Ascending aorta (tissue), 2 donors: ENCODE measurements at regions not wholly inside any gene's neighbourhood (a gene's known extent, or its start where the extent isn't known, plus 50 kb on each side); places are given as distances from the start of the nearest gene placed in this dataset.

Experiments
- DNase-seq, 2 donors: peaks; one replicate each; pipeline ENCODE4 v3.0.0-alpha.2; 2019; ENCODE audit warnings: low spot score in 2 of 2
- H3K27ac ChIP-seq, 2 donors: fragments of 200-600 bp; sonication (generic); one replicate each; pipeline ENCODE4 v1.5.1; 2016 to 2017; ENCODE audit warnings: mild to moderate bottlenecking in 1 of 2
- H3K27me3 ChIP-seq: fragments of 200-600 bp; sonication (generic); one replicate; pipeline ENCODE4 v1.5.1; 2017
- H3K36me3 ChIP-seq, 2 donors: fragments of 200-600 bp; sonication (generic); one replicate each; pipeline ENCODE4 v1.5.1; 2016
- H3K4me1 ChIP-seq, 2 donors: fragments of 200-600 bp; sonication (generic); one replicate each; pipeline ENCODE4 v1.5.1; 2016 to 2017; ENCODE audit warnings: mild to moderate bottlenecking in 1 of 2
- H3K4me3 ChIP-seq, 2 donors: fragments of 200-600 bp; sonication (generic); one replicate each; pipeline ENCODE4 v1.5.1; 2016 to 2017; ENCODE audit warnings: mild to moderate bottlenecking in 1 of 2
- H3K9me3 ChIP-seq, 2 donors: fragments of 200-600 bp; sonication (generic); one replicate each; pipeline ENCODE4 v1.5.1; 2016
- CTCF ChIP-seq, 3 experiments: fragments of 200-600 bp in 2 of 3; fragments of 450-650 bp in 1 of 3; sonication (generic) in 2 of 3; IDR thresholded peaks; one replicate each; pipeline ENCODE4 v1.5.1; 2016 to 2019; ENCODE audit warnings: antibody characterized with exemption in 3 of 3, mild to moderate bottlenecking in 1 of 3, moderate library complexity in 1 of 3
- intact Hi-C: fragments of 100-400 bp; cut with DNase I; formaldehyde crosslinking; loops from one replicate; pipeline ENCODE4 v1.15.1; 2023

DNA sequence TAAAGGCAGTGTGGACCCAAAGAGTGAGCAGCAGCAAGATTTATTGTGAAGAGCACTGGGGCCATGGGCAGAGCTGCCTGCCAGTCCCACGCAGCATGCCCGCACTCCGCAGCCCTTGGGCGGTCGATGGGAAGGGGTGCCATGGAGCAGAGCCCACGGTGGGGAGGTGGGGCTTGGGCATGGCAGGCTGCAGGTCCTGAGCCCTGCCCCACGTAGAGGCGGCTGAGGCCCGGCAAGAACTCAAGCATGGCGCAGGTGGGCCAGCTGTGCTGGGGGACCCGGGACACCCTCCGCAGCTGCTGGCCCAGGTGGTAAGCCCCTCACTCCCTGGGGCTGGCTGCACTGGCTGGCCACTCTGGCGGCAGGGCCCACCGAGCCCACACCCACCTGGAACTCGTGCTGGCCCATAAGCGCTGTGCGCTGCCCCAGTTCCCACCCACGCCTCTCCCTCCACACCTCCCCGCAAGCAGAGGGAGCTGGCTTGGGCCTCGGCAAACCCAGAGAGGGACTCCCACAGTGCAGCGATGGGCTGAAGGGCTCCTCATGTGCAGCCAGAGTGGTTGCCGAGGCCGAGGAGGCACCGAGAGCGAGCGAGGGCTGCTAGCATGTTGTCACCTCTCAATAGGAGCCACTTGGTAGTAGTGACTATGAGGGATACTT, 1218.8 kb upstream of the EPHA6 start:
- no peak for DNase-seq
- Histone ChIP-seq H3K27ac (no peak overlapping the region), H3K36me3 (no peaks in the 10 kb centered on the region), H3K4me3 (no peak overlapping the region), H3K4me1 (no peaks in the 10 kb centered on the region), H3K27me3 (no peaks in the 10 kb centered on the region), H3K9me3 (no peaks in the 10 kb centered on the region)
- no peak for TF ChIP-seq CTCF (IDR thresholded peaks at IDR 0.05)
- intact Hi-C loops: no loop called here

DNA sequence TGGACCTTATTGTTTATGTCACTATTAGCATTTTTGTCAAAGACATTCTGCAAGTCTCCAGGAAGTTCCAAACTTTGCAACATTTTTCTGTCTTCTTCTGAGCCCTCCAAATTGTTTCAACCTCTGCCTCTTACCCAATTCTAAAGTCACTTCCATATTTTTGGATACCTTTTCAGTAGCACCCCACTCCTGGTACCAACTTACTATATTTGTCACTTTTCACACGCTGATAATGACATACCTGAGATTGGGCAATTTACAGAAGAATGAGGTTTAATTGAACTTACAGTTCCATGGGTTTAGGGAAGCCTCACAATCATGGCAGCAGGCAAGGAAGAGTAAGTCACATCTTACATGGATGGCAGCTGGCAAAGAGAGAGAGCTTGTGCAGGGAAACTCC, 1206.5 kb upstream of the EPHA6 start:
- Histone ChIP-seq H3K36me3 (no peaks in the 10 kb centered on the region), H3K27ac (no peak overlapping the region), H3K4me1 (no peaks in the 10 kb centered on the region), H3K4me3 (no peak overlapping the region), H3K27me3 (no peaks in the 10 kb centered on the region), H3K9me3 (peaks cover 0 to 3% of the 10 kb centered on the region in 2 donors)
- DNase-seq: no peak
- TF ChIP-seq CTCF (IDR thresholded peaks at IDR 0.05): no peak
- intact Hi-C loops: no loop called here

GRCh38 chr3:95609411-95609810, 1205.0 kb upstream of the EPHA6 start:
- Histone ChIP-seq H3K4me3 (no peak overlapping the region), H3K36me3 (no peaks in the 10 kb centered on the region), H3K27ac (no peak overlapping the region), H3K27me3 (no peaks in the 10 kb centered on the region), H3K4me1 (no peaks in the 10 kb centered on the region), H3K9me3 (peaks cover 0 to 3% of the 10 kb centered on the region in 2 donors)
- TF ChIP-seq CTCF (IDR thresholded peaks at IDR 0.05): no peak
- DNase-seq: no peak
- intact Hi-C loops: no loop called here

- Histone ChIP-seq H3K27me3 (no peaks in the 10 kb centered on the region), H3K9me3 (peaks cover 0 to 3% of the 10 kb centered on the region in 2 donors), H3K27ac (no peak overlapping the region), H3K36me3 (no peaks in the 10 kb centered on the region), H3K4me3 (no peak overlapping the region), H3K4me1 (no peaks in the 10 kb centered on the region)
- DNase-seq: no peak
- intact Hi-C loops: loop anchor here (5.0 kb wide), 1 partner anchor 165 kb away; no protein-coding TSS in a partner anchor
- no peak for TF ChIP-seq CTCF (IDR thresholded peaks at IDR 0.05)
These were observed 1201.8 kb upstream of the EPHA6 start for GRCh38 chr3:95612611-95613010.

DNA sequence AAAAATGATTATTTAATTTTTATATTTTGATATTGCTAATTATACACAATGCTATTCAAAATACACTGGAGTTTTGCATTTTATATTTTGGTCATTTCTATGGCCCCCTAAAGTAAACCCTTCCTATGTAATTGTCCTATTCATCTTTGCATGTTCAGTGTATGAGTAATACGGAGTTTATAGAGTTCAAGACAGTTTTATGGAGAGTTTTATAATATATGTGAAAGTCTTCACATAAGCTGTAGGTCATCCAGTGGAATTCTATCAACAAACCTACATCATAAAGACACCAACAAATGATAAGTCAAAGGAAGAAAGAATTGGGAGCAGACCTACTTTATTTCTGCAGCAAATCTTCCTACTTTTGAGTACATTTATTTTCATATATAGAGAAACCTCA, 1200.4 kb upstream of the EPHA6 start:
- H3K36me3 ChIP-seq: no peaks in the 10 kb centered on the region
- DNase-seq: no peak
- H3K27me3 ChIP-seq: no peaks in the 10 kb centered on the region
- H3K4me1 ChIP-seq: no peaks in the 10 kb centered on the region
- no peaks in the 10 kb centered on the region for H3K9me3 ChIP-seq
- H3K27ac ChIP-seq: no peak overlapping the region
- intact Hi-C loops: loop anchor here (5.0 kb wide), 1 partner anchor 167 kb away; no protein-coding TSS in a partner anchor
- H3K4me3 ChIP-seq: no peak overlapping the region
- TF ChIP-seq CTCF (IDR thresholded peaks at IDR 0.05): no peak
